HepG2 (cell line): ENCODE measurements at regions not wholly inside any gene's neighbourhood (a gene's known extent, or its start where the extent isn't known, plus 50 kb on each side); places are given as distances from the start of the nearest gene placed in this dataset.

Experiments
- CREM ChIP-seq, 2 experiments: sonication (generic) in 1 of 2; formaldehyde crosslinking in 1 of 2; IDR thresholded peaks; 2 replicates each; pipeline versions ENCODE4 v1.4.0 to v1.6.1; 2016 to 2020; ENCODE audit warnings: antibody characterized with exemption in 1 of 2, mild to moderate bottlenecking in 1 of 2, missing genetic modification reagents in 1 of 2
- NFATC3 ChIP-seq: sonication (generic); formaldehyde crosslinking; IDR thresholded peaks from 2 replicates; pipeline ENCODE4 v1.5.1; 2020; ENCODE audit warnings: mild to moderate bottlenecking, missing genetic modification reagents
- POLR2AphosphoS5 ChIP-seq: IDR thresholded peaks from 2 replicates; pipeline ENCODE4 v1.6.1; 2012; ENCODE audit warnings: low read depth, low read length
- TF ChIP-seq, protein P1 (sequence below): sonication (generic); formaldehyde crosslinking; conservative IDR thresholded peaks from 2 replicates; pipeline ENCODE4 v1.8.1; 2023; ENCODE audit warnings: missing genetic modification reagents
- TF ChIP-seq, protein P2 (sequence below): sonication (generic); formaldehyde crosslinking; IDR thresholded peaks from 2 replicates; pipeline ENCODE4 v1.5.0; 2020; ENCODE audit warnings: mild to moderate bottlenecking, missing genetic modification reagents, moderate library complexity
- TF ChIP-seq, protein P3 (sequence below): conservative IDR thresholded peaks from 2 replicates; pipeline ENCODE4 v1.6.1; 2018; ENCODE audit warnings: missing genetic modification reagents

GRCh38 chr7:41058986-41059741 lies 643.7 kb downstream of the INHBA start:
- TF ChIP-seq, protein P1, sequence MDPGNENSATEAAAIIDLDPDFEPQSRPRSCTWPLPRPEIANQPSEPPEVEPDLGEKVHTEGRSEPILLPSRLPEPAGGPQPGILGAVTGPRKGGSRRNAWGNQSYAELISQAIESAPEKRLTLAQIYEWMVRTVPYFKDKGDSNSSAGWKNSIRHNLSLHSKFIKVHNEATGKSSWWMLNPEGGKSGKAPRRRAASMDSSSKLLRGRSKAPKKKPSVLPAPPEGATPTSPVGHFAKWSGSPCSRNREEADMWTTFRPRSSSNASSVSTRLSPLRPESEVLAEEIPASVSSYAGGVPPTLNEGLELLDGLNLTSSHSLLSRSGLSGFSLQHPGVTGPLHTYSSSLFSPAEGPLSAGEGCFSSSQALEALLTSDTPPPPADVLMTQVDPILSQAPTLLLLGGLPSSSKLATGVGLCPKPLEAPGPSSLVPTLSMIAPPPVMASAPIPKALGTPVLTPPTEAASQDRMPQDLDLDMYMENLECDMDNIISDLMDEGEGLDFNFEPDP (CRISPR knock-in tag): no peak
- TF ChIP-seq POLR2AphosphoS5 (no peak), CREM (IDR thresholded peaks at IDR 0.05) (no peak), CREM (CRISPR knock-in tag; IDR thresholded peaks at IDR 0.05) (no peak), NFATC3 (CRISPR knock-in tag) (no peak)
- TF ChIP-seq, protein P2, sequence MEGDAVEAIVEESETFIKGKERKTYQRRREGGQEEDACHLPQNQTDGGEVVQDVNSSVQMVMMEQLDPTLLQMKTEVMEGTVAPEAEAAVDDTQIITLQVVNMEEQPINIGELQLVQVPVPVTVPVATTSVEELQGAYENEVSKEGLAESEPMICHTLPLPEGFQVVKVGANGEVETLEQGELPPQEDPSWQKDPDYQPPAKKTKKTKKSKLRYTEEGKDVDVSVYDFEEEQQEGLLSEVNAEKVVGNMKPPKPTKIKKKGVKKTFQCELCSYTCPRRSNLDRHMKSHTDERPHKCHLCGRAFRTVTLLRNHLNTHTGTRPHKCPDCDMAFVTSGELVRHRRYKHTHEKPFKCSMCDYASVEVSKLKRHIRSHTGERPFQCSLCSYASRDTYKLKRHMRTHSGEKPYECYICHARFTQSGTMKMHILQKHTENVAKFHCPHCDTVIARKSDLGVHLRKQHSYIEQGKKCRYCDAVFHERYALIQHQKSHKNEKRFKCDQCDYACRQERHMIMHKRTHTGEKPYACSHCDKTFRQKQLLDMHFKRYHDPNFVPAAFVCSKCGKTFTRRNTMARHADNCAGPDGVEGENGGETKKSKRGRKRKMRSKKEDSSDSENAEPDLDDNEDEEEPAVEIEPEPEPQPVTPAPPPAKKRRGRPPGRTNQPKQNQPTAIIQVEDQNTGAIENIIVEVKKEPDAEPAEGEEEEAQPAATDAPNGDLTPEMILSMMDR: no peak
- TF ChIP-seq, protein P3, sequence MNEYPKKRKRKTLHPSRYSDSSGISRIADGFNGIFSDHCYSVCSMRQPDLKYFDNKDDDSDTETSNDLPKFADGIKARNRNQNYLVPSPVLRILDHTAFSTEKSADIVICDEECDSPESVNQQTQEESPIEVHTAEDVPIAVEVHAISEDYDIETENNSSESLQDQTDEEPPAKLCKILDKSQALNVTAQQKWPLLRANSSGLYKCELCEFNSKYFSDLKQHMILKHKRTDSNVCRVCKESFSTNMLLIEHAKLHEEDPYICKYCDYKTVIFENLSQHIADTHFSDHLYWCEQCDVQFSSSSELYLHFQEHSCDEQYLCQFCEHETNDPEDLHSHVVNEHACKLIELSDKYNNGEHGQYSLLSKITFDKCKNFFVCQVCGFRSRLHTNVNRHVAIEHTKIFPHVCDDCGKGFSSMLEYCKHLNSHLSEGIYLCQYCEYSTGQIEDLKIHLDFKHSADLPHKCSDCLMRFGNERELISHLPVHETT (CRISPR knock-in tag): no peak
